K562 (cell line): ENCODE measurements at regions not wholly inside any gene's neighbourhood (a gene's known extent, or its start where the extent isn't known, plus 50 kb on each side); places are given as distances from the start of the nearest gene placed in this dataset.

ENCODE experiments used
- ATAC-seq: fragments of 200-7000 bp; cut with Tn5 transposase; 3 replicates; pipeline ENCODE4 v1.9.1; 2020; ENCODE audit warnings: moderate library complexity
- BruUV-seq: library from RNA; stranded (reverse); fragments of 400-500 nt; replicated peaks from 2 replicates; lab custom pipeline; 2021; lab: Mats Ljungman, UMichigan
- CTCF ChIA-PET: fragments of 300-600 bp; formaldehyde crosslinking; extraction: SDS; loops from one replicate; lab custom pipeline; 2021; ENCODE audit warnings: low intra/inter-chr PET ratio; lab: Yijun Ruan, JAX
- POLR2A ChIA-PET: fragments of 300-600, 350-650 bp; sonication (Branson Sonifier 250); formaldehyde crosslinking; extraction: SDS; loops from one replicate; lab custom pipeline; 2021; ENCODE audit warnings: antibody characterized with exemption, inconsistent platforms; lab: Yijun Ruan, JAX
- DNase-seq, 4 experiments: peaks; one replicate each; pipeline versions ENCODE4 v3.0.0 to v3.0.0-alpha.2; 2011 to 2018; ENCODE audit warnings: low spot score in 3 of 4, mixed read lengths in 3 of 4; ENCODE audit errors: extremely low read depth in 1 of 4
- FAIRE-seq: peaks from 2 replicates; lab custom pipeline; 2011; peaks lifted over from hg19 to GRCh38; lab: Jason Lieb, UNC
- H2AFZ ChIP-seq: 2 replicates; pipeline ENCODE4 v1.6.0; 2011; ENCODE audit warnings: low read depth, low read length, control low read depth, inconsistent platforms
- H3K27ac ChIP-seq: fragments of 200-600 bp; 3 replicates; pipeline ENCODE4 v1.8.0; 2011; ENCODE audit warnings: low read depth, mild to moderate bottlenecking, control low read depth, inconsistent platforms, low read length, moderate library complexity, mixed read lengths; ENCODE audit errors: extremely low read depth
- H3K27me3 ChIP-seq, 2 experiments: fragments of 300-600 bp in 1 of 2; 2 replicates in 1 of 2; 3 replicates in 1 of 2; pipeline versions ENCODE4 v1.6.0 to v1.8.0; 2011; ENCODE audit warnings: inconsistent platforms in 2 of 2, low read length in 2 of 2, mild to moderate bottlenecking in 1 of 2, mixed read lengths in 1 of 2, moderate library complexity in 1 of 2; ENCODE audit not compliant: control insufficient read depth in 2 of 2, insufficient read depth in 2 of 2
- H3K36me3 ChIP-seq: fragments of 300-600 bp; 3 replicates; pipeline ENCODE4 v1.8.0; 2011; ENCODE audit warnings: mild to moderate bottlenecking, low read length, inconsistent platforms; ENCODE audit not compliant: control insufficient read depth, insufficient read depth
- H3K4me1 ChIP-seq, 2 experiments: fragments of 200-600 bp in 1 of 2; replicated peaks in 1 of 2; 2 replicates in 1 of 2; 3 replicates in 1 of 2; pipeline versions ENCODE4 v1.5.1 to v1.8.0; 2011; ENCODE audit warnings: inconsistent platforms in 2 of 2, low read length in 2 of 2, mild to moderate bottlenecking in 1 of 2, mixed read lengths in 1 of 2, moderate library complexity in 1 of 2; ENCODE audit not compliant: control insufficient read depth in 2 of 2, insufficient read depth in 2 of 2
- H3K4me2 ChIP-seq: 2 replicates; pipeline ENCODE4 v1.6.1; 2011; ENCODE audit warnings: low read length, control low read depth, inconsistent platforms, mixed read lengths; ENCODE audit not compliant: insufficient read depth
- H3K4me3 ChIP-seq: fragments of 200-600 bp; sonication (generic), shearing (Covaris generic); 2 replicates; pipeline ENCODE4 v1.5.1; 2016; ENCODE audit warnings: control low read depth, inconsistent platforms
- H3K79me2 ChIP-seq: fragments of 200-600 bp; 3 replicates; pipeline ENCODE4 v1.8.0; 2011; ENCODE audit warnings: low read length, inconsistent platforms; ENCODE audit not compliant: control insufficient read depth, insufficient read depth
- H3K9ac ChIP-seq, 2 experiments: 2 replicates each; pipeline versions ENCODE4 v1.6.0 to v1.6.1; 2011; ENCODE audit warnings: low read depth in 2 of 2, low read length in 2 of 2, control low read depth in 1 of 2, inconsistent platforms in 1 of 2, mild to moderate bottlenecking in 1 of 2, mixed read lengths in 1 of 2; ENCODE audit not compliant: insufficient read depth in 1 of 2
- H3K9me1 ChIP-seq: one replicate; pipeline ENCODE4 v1.6.0; 2011; ENCODE audit warnings: inconsistent platforms, mild to moderate bottlenecking, low read length, moderate library complexity; ENCODE audit not compliant: control insufficient read depth, insufficient read depth
- H3K9me3 ChIP-seq: replicated peaks from 2 replicates; pipeline ENCODE4 v1.5.1; 2011; ENCODE audit warnings: low read depth, low read length, inconsistent platforms; ENCODE audit not compliant: control insufficient read depth, insufficient read depth
- H4K20me1 ChIP-seq: replicated peaks from 2 replicates; pipeline ENCODE4 v1.6.1; 2011; ENCODE audit warnings: low read length, inconsistent platforms, mixed read lengths; ENCODE audit not compliant: control insufficient read depth, insufficient read depth
- POU5F1 ChIP-seq: fragments of 150-350 bp; IDR thresholded peaks from 2 replicates; pipeline ENCODE4 v1.6.1; 2014; ENCODE audit warnings: borderline replicate concordance, low read length, low read depth, mild to moderate bottlenecking; ENCODE audit not compliant: partially characterized antibody
- REST ChIP-seq, 2 experiments: fragments of 450-650 bp; formaldehyde crosslinking in 1 of 2; IDR thresholded peaks; 2 replicates each; pipeline versions ENCODE4 v1.4.0 to v1.6.1; 2014 to 2020; ENCODE audit warnings: mild to moderate bottlenecking in 2 of 2, borderline replicate concordance in 1 of 2, low read depth in 1 of 2
- SMAD3 ChIP-seq: fragments of 450-650 bp; formaldehyde crosslinking; conservative IDR thresholded peaks from 2 replicates; pipeline ENCODE4 v1.4.0; 2020; ENCODE audit warnings: mild to moderate bottlenecking
- SMC3 ChIP-seq: conservative IDR thresholded peaks from 2 replicates; pipeline ENCODE4 v1.6.1; 2011; ENCODE audit warnings: low read depth, low read length, improper control_type of control experiment; ENCODE audit not compliant: insufficient read depth
- ZNF316 ChIP-seq: fragments of 450-650 bp; IDR thresholded peaks from 2 replicates; pipeline ENCODE4 v1.6.1; 2016
- WGBS: fragments of 100-300 bp; shearing (Covaris generic); methylation state at CpG from one replicate; pipeline ENCODE4 v1.1.6; 2016; ENCODE audit warnings: low coverage, mixed read lengths; ENCODE audit not compliant: insufficient coverage; ENCODE audit errors: missing lambda C conversion rate; 5-methylcytosine and 5-hydroxymethylcytosine counted together
- in situ Hi-C: fragments of 300-500 bp; cut with MboI; formaldehyde crosslinking; loops from 4 replicates; pipeline ENCODE4 v1.15.0; 2018; ENCODE audit warnings: inconsistent platforms, mixed read lengths
- intact Hi-C: fragments of 100-400 bp; cut with micrococcal nuclease; formaldehyde crosslinking; loops from 2 replicates; pipeline ENCODE4 v1.14.2; 2022
- TF ChIP-seq, protein P1 (sequence below): fragments of 450-650 bp; IDR thresholded peaks from 2 replicates; pipeline ENCODE4 v1.6.1; 2018; ENCODE audit not compliant: partially characterized antibody
- TF ChIP-seq, protein P2 (sequence below): fragments of 450-650 bp; IDR thresholded peaks from 2 replicates; pipeline ENCODE4 v1.6.1; 2016

- Histone ChIP-seq H3K9me1 (no peaks in the 10 kb centered on the region), H3K36me3 (no peaks in the 10 kb centered on the region), H3K9me3 (no peaks in the 10 kb centered on the region), H3K4me2 (no peak overlapping the region), H4K20me1 (peaks cover 3% of the 10 kb centered on the region; the same call in 1 of the 2 replicates), H3K79me2 (no peaks in the 10 kb centered on the region), H3K4me3 (no peak overlapping the region), H2AFZ (no peak overlapping the region), H3K4me1 (no peaks in the 10 kb centered on the region), H3K27ac (no peak overlapping the region), H3K9ac (no peak overlapping the region), H3K27me3 (no peaks in the 10 kb centered on the region)
- ChIA-PET POLR2A (no interaction called here), CTCF (interaction anchor here (1.2 to 3.1 kb wide), 2 partner anchors 11 to 254 kb away, joined by 3 to 14 read pairs; no protein-coding TSS in a partner anchor)
- 17% methylated on average over 5 of the region's 5 CpGs for WGBS
- in situ Hi-C loops = loop anchor here (5.0 to 10.0 kb wide), 2 partner anchors 758 to 1005 kb away; no protein-coding TSS in a partner anchor
- FAIRE-seq (peak; percentile 82), DNase-seq (peak; percentile 24 to 43 (median 34)), ATAC-seq (peak; percentile 78)
- intact Hi-C loops = loop anchor here (1.0 to 10.0 kb wide), 4 partner anchors 254 to 995 kb away; no protein-coding TSS in a partner anchor
- BruUV-seq = no TSS peak
- TF ChIP-seq ZNF316 = no peak
- TF ChIP-seq, protein P1, sequence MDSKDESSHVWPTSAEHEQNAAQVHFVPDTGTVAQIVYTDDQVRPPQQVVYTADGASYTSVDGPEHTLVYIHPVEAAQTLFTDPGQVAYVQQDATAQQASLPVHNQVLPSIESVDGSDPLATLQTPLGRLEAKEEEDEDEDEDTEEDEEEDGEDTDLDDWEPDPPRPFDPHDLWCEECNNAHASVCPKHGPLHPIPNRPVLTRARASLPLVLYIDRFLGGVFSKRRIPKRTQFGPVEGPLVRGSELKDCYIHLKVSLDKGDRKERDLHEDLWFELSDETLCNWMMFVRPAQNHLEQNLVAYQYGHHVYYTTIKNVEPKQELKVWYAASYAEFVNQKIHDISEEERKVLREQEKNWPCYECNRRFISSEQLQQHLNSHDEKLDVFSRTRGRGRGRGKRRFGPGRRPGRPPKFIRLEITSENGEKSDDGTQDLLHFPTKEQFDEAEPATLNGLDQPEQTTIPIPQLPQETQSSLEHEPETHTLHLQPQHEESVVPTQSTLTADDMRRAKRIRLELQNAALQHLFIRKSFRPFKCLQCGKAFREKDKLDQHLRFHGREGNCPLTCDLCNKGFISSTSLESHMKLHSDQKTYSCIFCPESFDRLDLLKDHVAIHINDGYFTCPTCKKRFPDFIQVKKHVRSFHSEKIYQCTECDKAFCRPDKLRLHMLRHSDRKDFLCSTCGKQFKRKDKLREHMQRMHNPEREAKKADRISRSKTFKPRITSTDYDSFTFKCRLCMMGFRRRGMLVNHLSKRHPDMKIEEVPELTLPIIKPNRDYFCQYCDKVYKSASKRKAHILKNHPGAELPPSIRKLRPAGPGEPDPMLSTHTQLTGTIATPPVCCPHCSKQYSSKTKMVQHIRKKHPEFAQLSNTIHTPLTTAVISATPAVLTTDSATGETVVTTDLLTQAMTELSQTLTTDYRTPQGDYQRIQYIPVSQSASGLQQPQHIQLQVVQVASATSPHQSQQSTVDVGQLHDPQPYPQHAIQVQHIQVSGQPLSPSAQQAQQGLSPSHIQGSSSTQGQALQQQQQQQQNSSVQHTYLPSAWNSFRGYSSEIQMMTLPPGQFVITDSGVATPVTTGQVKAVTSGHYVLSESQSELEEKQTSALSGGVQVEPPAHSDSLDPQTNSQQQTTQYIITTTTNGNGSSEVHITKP = no peak
- TF ChIP-seq, protein P2, sequence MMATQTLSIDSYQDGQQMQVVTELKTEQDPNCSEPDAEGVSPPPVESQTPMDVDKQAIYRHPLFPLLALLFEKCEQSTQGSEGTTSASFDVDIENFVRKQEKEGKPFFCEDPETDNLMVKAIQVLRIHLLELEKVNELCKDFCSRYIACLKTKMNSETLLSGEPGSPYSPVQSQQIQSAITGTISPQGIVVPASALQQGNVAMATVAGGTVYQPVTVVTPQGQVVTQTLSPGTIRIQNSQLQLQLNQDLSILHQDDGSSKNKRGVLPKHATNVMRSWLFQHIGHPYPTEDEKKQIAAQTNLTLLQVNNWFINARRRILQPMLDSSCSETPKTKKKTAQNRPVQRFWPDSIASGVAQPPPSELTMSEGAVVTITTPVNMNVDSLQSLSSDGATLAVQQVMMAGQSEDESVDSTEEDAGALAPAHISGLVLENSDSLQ = no peak
- no peak for TF ChIP-seq SMAD3 (CRISPR knock-in tag)
- 0 out of 2 replicates have a peak, but pooled peaks have one; percentile 50 for TF ChIP-seq SMC3
- no peak for TF ChIP-seq POU5F1
- peak; percentile 46; the same call in 1 of the 2 replicates for TF ChIP-seq REST (IDR thresholded peaks at IDR 0.05; ENCODE audit: borderline replicate concordance)
- no peak for TF ChIP-seq REST (CRISPR knock-in tag; IDR thresholded peaks at IDR 0.05; ENCODE audit: low read depth)
Observed at GRCh38 chr11:11789735-11790369, 51.9 kb upstream of the USP47 start.
